Left cardiac atrium (tissue), 4 donors: ENCODE measurements at regions not wholly inside any gene's neighbourhood (a gene's known extent, or its start where the extent isn't known, plus 50 kb on each side); places are given as distances from the start of the nearest gene placed in this dataset.

ENCODE experiments used
- ATAC-seq, 2 donors: fragments of 200-7000 bp; cut with Tn5 transposase; one replicate each; pipeline ENCODE4 v1.9.1; 2020; ENCODE audit warnings: mild to moderate bottlenecking in 2 of 2, moderate library complexity in 2 of 2
- DNase-seq: peaks from one replicate; pipeline ENCODE4 v3.0.0-alpha.2; 2020
- intact Hi-C, 2 donors: fragments of 100-400 bp; cut with DNase I; formaldehyde crosslinking; loops; one replicate each; pipeline versions ENCODE4 v1.14.1 to v1.15.1; 2022 to 2023
- donor health status: DM: no; HTN: yes; CAD: no.
- donor health status: DM: no; HTN: yes; CAD: no; lungs with severe emphysema.
- donor health status: DM: yes; HTN: yes; CAD: no.
- donor health status: Dilated cardiomyopathy.

- no peak for ATAC-seq
- intact Hi-C loops, result no loop called here
Observed at GRCh38 chr15:37249249-37249648, 148.9 kb upstream of the MEIS2 start.

GRCh38 chr15:37252530-37252929, 152.2 kb upstream of the MEIS2 start:
- intact Hi-C loops, result no loop called here
- no peak for DNase-seq
- no peak for ATAC-seq

More at GRCh38 chr15:37249249-37249648, 148.9 kb upstream of the MEIS2 start:
- DNase-seq, result no peak

- intact Hi-C loops, result no loop called here
- no peak for ATAC-seq
- no peak for DNase-seq
Observed at GRCh38 chr15:37253877-37254276, 153.5 kb upstream of the MEIS2 start.

GRCh38 chr15:37260255-37260654, 159.9 kb upstream of the MEIS2 start:
- intact Hi-C loops, result loop anchor here in 1 of 2 donors (10.0 kb wide), 1 partner anchor 225 kb away; no protein-coding TSS in a partner anchor
- ATAC-seq (no peak), DNase-seq (no peak)

GRCh38 chr15:37261685-37262084, 161.3 kb upstream of the MEIS2 start:
- DNase-seq (no peak), ATAC-seq (no peak)
- intact Hi-C loops, result loop anchor here in 1 of 2 donors (10.0 kb wide), 1 partner anchor 227 kb away; no protein-coding TSS in a partner anchor

- ATAC-seq, result no peak
Observed at GRCh38 chr15:37262922-37263608, 162.7 kb upstream of the MEIS2 start.

GRCh38 chr15:37289109-37289765, 188.9 kb upstream of the MEIS2 start:
- intact Hi-C loops, result no loop called here
- DNase-seq (no peak), ATAC-seq (peak in 1 of 2 donors; percentile 67)

More at GRCh38 chr15:37262922-37263608, 162.7 kb upstream of the MEIS2 start:
- intact Hi-C loops, result loop anchor here in 1 of 2 donors (10.0 kb wide), 1 partner anchor 228 kb away; no protein-coding TSS in a partner anchor
- DNase-seq, result no peak

- no peak for DNase-seq
- intact Hi-C loops, result no loop called here
- ATAC-seq, result peak in 1 of 2 donors; percentile 67
Observed at GRCh38 chr15:37291920-37292319, 191.6 kb upstream of the MEIS2 start.

- intact Hi-C loops, result no loop called here
- DNase-seq, result no peak
- no peak for ATAC-seq
Observed at GRCh38 chr15:37298271-37298670, 197.9 kb upstream of the MEIS2 start.

GRCh38 chr15:37339437-37339836, 239.1 kb upstream of the MEIS2 start:
- DNase-seq (no peak), ATAC-seq (no peak)
- intact Hi-C loops, result no loop called here

GRCh38 chr15:37339856-37340255, 239.5 kb upstream of the MEIS2 start:
- ATAC-seq, result no peak
- no peak for DNase-seq
- intact Hi-C loops, result no loop called here

- no peak for ATAC-seq
- DNase-seq, result no peak
- intact Hi-C loops, result no loop called here
Observed at GRCh38 chr15:37340438-37340837, 240.1 kb upstream of the MEIS2 start.

GRCh38 chr15:37359101-37359892, 258.9 kb upstream of the MEIS2 start:
- intact Hi-C loops, result no loop called here
- DNase-seq (no peak), ATAC-seq (no peak)

GRCh38 chr15:37359893-37360290, 259.5 kb upstream of the MEIS2 start:
- intact Hi-C loops, result no loop called here
- ATAC-seq (no peak), DNase-seq (no peak)

- intact Hi-C loops, result no loop called here
- ATAC-seq, result no peak
- DNase-seq, result no peak
Observed at GRCh38 chr15:37360724-37361123, 260.4 kb upstream of the MEIS2 start.

- intact Hi-C loops, result no loop called here
- ATAC-seq (no peak), DNase-seq (no peak)
Observed at GRCh38 chr15:37361621-37362020, 261.3 kb upstream of the MEIS2 start.

- intact Hi-C loops, result no loop called here
- ATAC-seq, result no peak
- no peak for DNase-seq
Observed at GRCh38 chr15:37362414-37362813, 262.1 kb upstream of the MEIS2 start.

GRCh38 chr15:37368961-37369360, 268.6 kb upstream of the MEIS2 start:
- DNase-seq, result no peak
- intact Hi-C loops, result no loop called here
- ATAC-seq, result no peak

- DNase-seq (no peak), ATAC-seq (no peak)
- intact Hi-C loops, result no loop called here
Observed at GRCh38 chr15:37370941-37371340, 270.6 kb upstream of the MEIS2 start.

- intact Hi-C loops, result no loop called here
- DNase-seq, result no peak
- peak in 1 of 2 donors; percentile 93 for ATAC-seq
Observed at GRCh38 chr15:37372064-37372463, 271.7 kb upstream of the MEIS2 start.
